Endothelial cell of umbilical vein (primary cell): ENCODE measurements at regions not wholly inside any gene's neighbourhood (a gene's known extent, or its start where the extent isn't known, plus 50 kb on each side); places are given as distances from the start of the nearest gene placed in this dataset.

Experiments
- BruUV-seq: library from RNA; stranded (reverse); fragments of 400-500 nt; replicated peaks from 2 replicates; lab custom pipeline; 2021; lab: Mats Ljungman, UMichigan
- CTCF ChIA-PET: fragments of 300-600, 350-600 bp; sonication (Branson Sonifier 250); formaldehyde crosslinking; loops from one replicate; lab custom pipeline; 2021; ENCODE audit warnings: antibody characterized with exemption, inconsistent platforms; lab: Charles Lee
- POLR2A ChIA-PET: fragments of 300-600, 350-600 bp; sonication (Branson Sonifier 250); formaldehyde crosslinking; loops from one replicate; lab custom pipeline; 2021; ENCODE audit warnings: antibody characterized with exemption, inconsistent platforms; lab: Charles Lee
- DNase-seq: peaks from one replicate; pipeline ENCODE4 v3.0.0-alpha.2; 2011; ENCODE audit warnings: low read depth, low spot score
- FAIRE-seq: peaks from 2 replicates; lab custom pipeline; 2011; peaks lifted over from hg19 to GRCh38; lab: Jason Lieb, UNC
- H2AFZ ChIP-seq: 2 replicates; pipeline ENCODE4 v1.6.0; 2012; ENCODE audit warnings: low read depth, low read length, control low read depth, inconsistent platforms
- H3K27ac ChIP-seq: 2 replicates; pipeline ENCODE4 v1.5.1; 2011; ENCODE audit warnings: low read depth, mild to moderate bottlenecking, control low read depth, low read length, moderate library complexity; ENCODE audit not compliant: insufficient read depth
- H3K27me3 ChIP-seq, 2 experiments: 2 replicates each; pipeline versions ENCODE4 v1.6.0 to v1.6.1; 2011; ENCODE audit warnings: low read length in 2 of 2, mixed read lengths in 1 of 2; ENCODE audit not compliant: control insufficient read depth in 2 of 2, insufficient read depth in 2 of 2
- H3K36me3 ChIP-seq, 2 experiments: 2 replicates in 1 of 2; 3 replicates in 1 of 2; pipeline ENCODE4 v1.5.1; 2011; ENCODE audit warnings: low read length in 2 of 2, mild to moderate bottlenecking in 1 of 2, moderate library complexity in 1 of 2; ENCODE audit not compliant: control insufficient read depth in 2 of 2, insufficient read depth in 2 of 2; ENCODE audit errors: extremely low read depth in 1 of 2
- H3K4me1 ChIP-seq: 3 replicates; pipeline ENCODE4 v1.5.1; 2011; ENCODE audit warnings: mild to moderate bottlenecking, low read length; ENCODE audit not compliant: control insufficient read depth, insufficient read depth; ENCODE audit errors: extremely low read depth
- H3K4me2 ChIP-seq: 2 replicates; pipeline ENCODE4 v1.6.1; 2011; ENCODE audit warnings: low read length, control low read depth, mixed read lengths; ENCODE audit not compliant: insufficient read depth
- H3K4me3 ChIP-seq, 3 experiments: fragments of 200-600 bp in 1 of 3; sonication (generic), shearing (Covaris generic) in 1 of 3; replicated peaks in 1 of 3; 2 replicates each; pipeline ENCODE4 v1.5.1; 2011 to 2016; ENCODE audit warnings: control low read depth in 3 of 3, low read length in 3 of 3, mild to moderate bottlenecking in 2 of 3, inconsistent platforms in 1 of 3, low read depth in 1 of 3, moderate library complexity in 1 of 3; ENCODE audit not compliant: insufficient read depth in 1 of 3
- H3K79me2 ChIP-seq: 2 replicates; pipeline ENCODE4 v1.6.0; 2012; ENCODE audit warnings: low read length, inconsistent platforms; ENCODE audit not compliant: control insufficient read depth, insufficient read depth
- H3K9ac ChIP-seq: replicated peaks from 2 replicates; pipeline ENCODE3; 2011; ENCODE audit warnings: low read length, control low read depth; ENCODE audit not compliant: insufficient read depth; ENCODE audit errors: extremely low read depth
- H3K9me1 ChIP-seq: replicated peaks from 3 replicates; pipeline ENCODE4 v1.6.0; 2011; ENCODE audit warnings: mild to moderate bottlenecking, low read length; ENCODE audit not compliant: control insufficient read depth, insufficient read depth; ENCODE audit errors: extremely low read depth
- H3K9me3 ChIP-seq: replicated peaks from 2 replicates; pipeline ENCODE4 v1.5.1; 2012; ENCODE audit warnings: low read length, inconsistent platforms; ENCODE audit not compliant: control insufficient read depth, insufficient read depth
- H4K20me1 ChIP-seq: replicated peaks from 2 replicates; pipeline ENCODE3; 2011; ENCODE audit warnings: mild to moderate bottlenecking, low read length; ENCODE audit not compliant: control insufficient read depth, insufficient read depth; ENCODE audit errors: extremely low read depth
- EZH2 ChIP-seq: IDR thresholded peaks from 2 replicates; pipeline ENCODE4 v1.6.1; 2012; ENCODE audit warnings: borderline replicate concordance, low read depth, mild to moderate bottlenecking, moderate library complexity, low read length, inconsistent platforms; ENCODE audit not compliant: severe bottlenecking
- FOS ChIP-seq: IDR thresholded peaks from 2 replicates; pipeline ENCODE4 v1.6.1; 2011; ENCODE audit warnings: mild to moderate bottlenecking, low read length, moderate library complexity, borderline replicate concordance; ENCODE audit not compliant: insufficient read depth
- GATA2 ChIP-seq: IDR thresholded peaks from 2 replicates; pipeline ENCODE4 v1.7.0; 2011; ENCODE audit warnings: low read depth, mild to moderate bottlenecking, moderate library complexity, mixed read lengths, low read length; ENCODE audit not compliant: insufficient read length, insufficient read depth
- JUN ChIP-seq: IDR thresholded peaks from 2 replicates; pipeline ENCODE4 v1.6.1; 2011; ENCODE audit warnings: borderline replicate concordance, low read depth; ENCODE audit not compliant: insufficient read length, insufficient read depth
- MAX ChIP-seq: IDR thresholded peaks from 2 replicates; pipeline ENCODE4 v1.6.1; 2011; ENCODE audit not compliant: insufficient read depth, insufficient read length
- MYC ChIP-seq: IDR thresholded peaks from one replicate; pipeline ENCODE4 v1.6.1; 2011; ENCODE audit warnings: mild to moderate bottlenecking, low read depth, low read length
- POLR2A ChIP-seq: IDR thresholded peaks from 2 replicates; pipeline ENCODE4 v1.6.1; 2012; ENCODE audit warnings: low read depth, mild to moderate bottlenecking, control low read depth, low read length
- POLR2AphosphoS5 ChIP-seq: IDR thresholded peaks from 2 replicates; pipeline ENCODE4 v1.6.1; 2012; ENCODE audit warnings: low read depth, mild to moderate bottlenecking, control low read depth, low read length, moderate library complexity; ENCODE audit not compliant: insufficient read depth
- dilution Hi-C: fragments of 300-500 bp; cut with MboI; formaldehyde crosslinking; loops from one replicate; pipeline ENCODE4 v1.15.0; 2019; ENCODE audit warnings: low sequenced_read_pairs; ENCODE audit not compliant: extremely low pct_ligation_motif_present
- intact Hi-C: fragments of 100-400 bp; cut with micrococcal nuclease; formaldehyde crosslinking; loops from one replicate; pipeline ENCODE4 v1.10.0; 2022
- TF ChIP-seq, protein P1 (sequence below), 2 donors: IDR thresholded peaks; 1 replicate in 1 of 2; 2 replicates in 1 of 2; pipeline ENCODE4 v1.5.1; 2011; ENCODE audit warnings: low read length in 2 of 2, mild to moderate bottlenecking in 2 of 2, moderate library complexity in 2 of 2, control low read depth in 1 of 2, inconsistent platforms in 1 of 2, low read depth in 1 of 2; ENCODE audit not compliant: insufficient read depth in 1 of 2; ENCODE audit errors: extremely low read depth in 1 of 2

- DNase-seq, result no peak
- H4K20me1 ChIP-seq, result no peaks in the 10 kb centered on the region
- no peaks in the 10 kb centered on the region for H3K27me3 ChIP-seq
- no peaks in the 10 kb centered on the region for H3K36me3 ChIP-seq
- intact Hi-C loops, result no loop called here
- BruUV-seq, result no TSS peak
- no peaks in the 10 kb centered on the region for H3K4me1 ChIP-seq
- ChIA-PET CTCF (no interaction called here), POLR2A (no interaction called here)
- dilution Hi-C loops, result no loop called here
- H3K4me2 ChIP-seq, result no peak overlapping the region
- no peak for FAIRE-seq
- no peaks in the 10 kb centered on the region for H3K79me2 ChIP-seq
- H2AFZ ChIP-seq, result no peak overlapping the region
- no peak for TF ChIP-seq POLR2A
- TF ChIP-seq, protein P1, sequence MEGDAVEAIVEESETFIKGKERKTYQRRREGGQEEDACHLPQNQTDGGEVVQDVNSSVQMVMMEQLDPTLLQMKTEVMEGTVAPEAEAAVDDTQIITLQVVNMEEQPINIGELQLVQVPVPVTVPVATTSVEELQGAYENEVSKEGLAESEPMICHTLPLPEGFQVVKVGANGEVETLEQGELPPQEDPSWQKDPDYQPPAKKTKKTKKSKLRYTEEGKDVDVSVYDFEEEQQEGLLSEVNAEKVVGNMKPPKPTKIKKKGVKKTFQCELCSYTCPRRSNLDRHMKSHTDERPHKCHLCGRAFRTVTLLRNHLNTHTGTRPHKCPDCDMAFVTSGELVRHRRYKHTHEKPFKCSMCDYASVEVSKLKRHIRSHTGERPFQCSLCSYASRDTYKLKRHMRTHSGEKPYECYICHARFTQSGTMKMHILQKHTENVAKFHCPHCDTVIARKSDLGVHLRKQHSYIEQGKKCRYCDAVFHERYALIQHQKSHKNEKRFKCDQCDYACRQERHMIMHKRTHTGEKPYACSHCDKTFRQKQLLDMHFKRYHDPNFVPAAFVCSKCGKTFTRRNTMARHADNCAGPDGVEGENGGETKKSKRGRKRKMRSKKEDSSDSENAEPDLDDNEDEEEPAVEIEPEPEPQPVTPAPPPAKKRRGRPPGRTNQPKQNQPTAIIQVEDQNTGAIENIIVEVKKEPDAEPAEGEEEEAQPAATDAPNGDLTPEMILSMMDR (IDR thresholded peaks at IDR 0.05; ENCODE audit: extremely low read depth in 1 of 2, insufficient read depth in 1 of 2, low read depth in 1 of 2, low read length in 2 of 2), result no peak
- H3K9me3 ChIP-seq, result peaks cover 3% of the 10 kb centered on the region
- H3K4me3 ChIP-seq, result no peak overlapping the region
- H3K9me1 ChIP-seq, result no peaks in the 10 kb centered on the region
- H3K27ac ChIP-seq, result no peak overlapping the region
- no peak overlapping the region for H3K9ac ChIP-seq
Observed at GRCh38 chr2:126264625-126265024, 391.3 kb upstream of the GYPC start.

DNA sequence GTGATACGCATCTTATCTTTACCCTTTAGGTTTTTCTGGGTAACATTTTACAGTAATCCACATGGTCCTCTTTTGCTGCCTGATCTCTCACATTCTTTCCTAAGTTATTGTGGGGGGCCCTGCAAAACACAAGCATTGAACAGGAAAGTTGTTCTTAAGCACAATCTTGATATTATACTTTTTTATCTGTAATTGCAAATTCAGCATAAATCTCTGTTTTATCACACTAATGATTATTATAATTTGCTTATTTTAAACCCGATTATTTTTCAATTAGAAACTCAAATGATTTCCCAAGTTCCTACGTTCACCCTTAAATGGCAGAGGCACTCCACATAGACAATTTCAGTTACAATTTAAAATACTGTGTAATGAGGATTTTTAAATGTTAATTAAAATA is 386.0 kb upstream of the GYPC start:
- Histone ChIP-seq H3K9me3 (peaks cover 2% of the 10 kb centered on the region), H2AFZ (no peak overlapping the region), H4K20me1 (no peaks in the 10 kb centered on the region), H3K9me1 (no peaks in the 10 kb centered on the region), H3K27me3 (no peaks in the 10 kb centered on the region), H3K79me2 (no peaks in the 10 kb centered on the region), H3K4me3 (no peak overlapping the region), H3K27ac (no peak overlapping the region), H3K36me3 (no peaks in the 10 kb centered on the region), H3K4me1 (no peaks in the 10 kb centered on the region), H3K4me2 (no peak overlapping the region), H3K9ac (no peak overlapping the region)
- ChIA-PET CTCF (no interaction called here), POLR2A (no interaction called here)
- intact Hi-C loops, result no loop called here
- FAIRE-seq (no peak), DNase-seq (no peak)
- no peak for TF ChIP-seq POLR2AphosphoS5
- TF ChIP-seq EZH2, result no peak
- TF ChIP-seq, protein P1 (IDR thresholded peaks at IDR 0.05; ENCODE audit: extremely low read depth in 1 of 2, insufficient read depth in 1 of 2, low read depth in 1 of 2, low read length in 2 of 2), result no peak
- TF ChIP-seq JUN, result no peak
- TF ChIP-seq MYC, result no peak
- no peak for TF ChIP-seq POLR2A
- no peak for TF ChIP-seq GATA2
- no peak for TF ChIP-seq MAX
- no peak for TF ChIP-seq FOS
- no TSS peak for BruUV-seq
- dilution Hi-C loops, result no loop called here
